ENCODE measurements at regions not wholly inside any gene's neighbourhood (a gene's known extent, or its start where the extent isn't known, plus 50 kb on each side); places are given as distances from the start of the nearest gene placed in this dataset.

- TF ChIP-seq CTCF (conservative IDR thresholded peaks at IDR 0.05; ENCODE audit: low read length) (no peak), EZH2phosphoT487 (IDR thresholded peaks at IDR 0.05; ENCODE audit: borderline replicate concordance, low read depth, low read length) (no peak)
These were observed 451.5 kb upstream of the PPP2R3A start for GRCh38 chr3:135514060-135514448.

Data from OCI-LY7 (cell line).